HepG2 (cell line): ENCODE measurements at regions not wholly inside any gene's neighbourhood (a gene's known extent, or its start where the extent isn't known, plus 50 kb on each side); places are given as distances from the start of the nearest gene placed in this dataset.
A peak's percentile ranks its signal among the peaks of the same experiment; 100 is the strongest.

ENCODE experiments used
- DZIP1 ChIP-seq: sonication (generic); formaldehyde crosslinking; IDR thresholded peaks from 2 replicates; pipeline ENCODE4 v1.5.0; 2020; ENCODE audit warnings: mild to moderate bottlenecking, missing genetic modification reagents
- HES4 ChIP-seq: sonication (generic); formaldehyde crosslinking; IDR thresholded peaks from 2 replicates; pipeline ENCODE4 v1.9.0; 2021; ENCODE audit warnings: mild to moderate bottlenecking, missing genetic modification reagents, borderline replicate concordance
- HNF4A ChIP-seq: sonication (generic); formaldehyde crosslinking; IDR thresholded peaks from 2 replicates; pipeline ENCODE4 v1.4.0; 2020; ENCODE audit warnings: missing genetic modification reagents
- HNRNPUL1 ChIP-seq: fragments of 200-400 bp; formaldehyde crosslinking; IDR thresholded peaks from 2 replicates; pipeline ENCODE4 v1.6.1; 2017; ENCODE audit warnings: low read depth, mild to moderate bottlenecking, low read length, moderate library complexity
- JUNB ChIP-seq: sonication (generic); formaldehyde crosslinking; IDR thresholded peaks from 2 replicates; pipeline ENCODE4 v1.8.0; 2022; ENCODE audit warnings: missing genetic modification reagents, mild to moderate bottlenecking, borderline replicate concordance
- KDM6A ChIP-seq: IDR thresholded peaks from 2 replicates; pipeline ENCODE4 v1.6.1; 2016; ENCODE audit warnings: low read depth
- POGK ChIP-seq: sonication (generic); formaldehyde crosslinking; conservative IDR thresholded peaks from 2 replicates; pipeline ENCODE4 v1.8.0; 2022; ENCODE audit warnings: mild to moderate bottlenecking, moderate library complexity, missing genetic modification reagents
- RERE ChIP-seq: IDR thresholded peaks from 2 replicates; pipeline ENCODE4 v1.6.1; 2016; ENCODE audit warnings: low read depth, missing genetic modification reagents, missing compliant biosample characterization
- TMF1 ChIP-seq: sonication (generic); formaldehyde crosslinking; IDR thresholded peaks from 2 replicates; pipeline ENCODE4 v1.8.1; 2022; ENCODE audit warnings: low read depth, missing genetic modification reagents
- ZFP82 ChIP-seq: sonication (generic); formaldehyde crosslinking; IDR thresholded peaks from 2 replicates; pipeline ENCODE4 v1.5.1; 2020; ENCODE audit warnings: mild to moderate bottlenecking, missing genetic modification reagents, borderline replicate concordance
- ZKSCAN1 ChIP-seq: fragments of 150-350 bp; IDR thresholded peaks from 2 replicates; pipeline ENCODE4 v1.6.1; 2014; ENCODE audit warnings: low read length
- ZNF18 ChIP-seq: sonication (generic); formaldehyde crosslinking; IDR thresholded peaks from 2 replicates; pipeline ENCODE4 v1.8.0; 2022; ENCODE audit warnings: mild to moderate bottlenecking, missing genetic modification reagents; ENCODE audit not compliant: insufficient replicate concordance
- ZNF180 ChIP-seq: sonication (generic); formaldehyde crosslinking; IDR thresholded peaks from 2 replicates; pipeline ENCODE4 v1.4.0; 2020; ENCODE audit warnings: low read depth, missing genetic modification reagents, borderline replicate concordance
- ZNF224 ChIP-seq: sonication (generic); formaldehyde crosslinking; IDR thresholded peaks from 2 replicates; pipeline ENCODE4 v1.5.0; 2020; ENCODE audit warnings: mild to moderate bottlenecking, missing genetic modification reagents
- ZNF234 ChIP-seq: sonication (generic); formaldehyde crosslinking; conservative IDR thresholded peaks from 2 replicates; pipeline ENCODE4 v1.5.1; 2020; ENCODE audit warnings: mild to moderate bottlenecking, missing genetic modification reagents
- ZNF292 ChIP-seq: sonication (generic); formaldehyde crosslinking; IDR thresholded peaks from 2 replicates; pipeline ENCODE4 v1.8.1; 2022; ENCODE audit warnings: mild to moderate bottlenecking, low read depth, missing genetic modification reagents, borderline replicate concordance
- ZNF414 ChIP-seq: sonication (generic); formaldehyde crosslinking; IDR thresholded peaks from 2 replicates; pipeline ENCODE4 v1.5.0; 2020; ENCODE audit warnings: missing genetic modification reagents
- ZNF615 ChIP-seq: sonication (generic); formaldehyde crosslinking; IDR thresholded peaks from 2 replicates; pipeline ENCODE4 v1.5.0; 2020; ENCODE audit warnings: mild to moderate bottlenecking, missing genetic modification reagents, borderline replicate concordance

GRCh38 chr5:92969781-92970237 is 611.2 kb downstream of the NR2F1-AS1 start (continued):
- no peak for TF ChIP-seq POGK (CRISPR knock-in tag)
- peak; percentile 74 for TF ChIP-seq KDM6A (CRISPR knock-in tag)
- TF ChIP-seq JUNB (CRISPR knock-in tag): no peak
- TF ChIP-seq ZNF292 (CRISPR knock-in tag): no peak
- peak; percentile 23; the same call in 1 of the 2 replicates for TF ChIP-seq ZNF414 (CRISPR knock-in tag)
- TF ChIP-seq RERE: no peak
- no peak for TF ChIP-seq ZNF234 (CRISPR knock-in tag)
- no peak for TF ChIP-seq HES4 (CRISPR knock-in tag)
- TF ChIP-seq HNRNPUL1: no peak
- TF ChIP-seq ZNF615 (CRISPR knock-in tag): no peak
- peak; percentile 66 for TF ChIP-seq HNF4A (CRISPR knock-in tag)
- no peak for TF ChIP-seq ZNF224 (CRISPR knock-in tag)
- TF ChIP-seq ZNF18 (CRISPR knock-in tag): no peak
- TF ChIP-seq TMF1 (CRISPR knock-in tag): no peak
- no peak for TF ChIP-seq ZFP82
- TF ChIP-seq ZNF180 (CRISPR knock-in tag): no peak
- TF ChIP-seq DZIP1 (CRISPR knock-in tag): no peak
- TF ChIP-seq ZKSCAN1: no peak
